IMR-90 (cell line): ENCODE measurements at regions not wholly inside any gene's neighbourhood (a gene's known extent, or its start where the extent isn't known, plus 50 kb on each side); places are given as distances from the start of the nearest gene placed in this dataset.

Source experiments
- ATAC-seq: fragments of 200-7000 bp; cut with Tn5 transposase; 2 replicates; pipeline ENCODE4 v1.9.1; 2020; ENCODE audit warnings: low read depth, mild to moderate bottlenecking, moderate library complexity
- BruUV-seq: library from RNA; stranded (reverse); fragments of 400-500 nt; replicated peaks from 2 replicates; lab custom pipeline; 2021; lab: Mats Ljungman, UMichigan
- CTCF ChIA-PET: fragments of 300-600 bp; formaldehyde crosslinking; extraction: SDS; loops from one replicate; lab custom pipeline; 2021; ENCODE audit warnings: antibody characterized with exemption; lab: Yijun Ruan, JAX
- POLR2A ChIA-PET: fragments of 300-600 bp; sonication (Branson Sonifier 250); formaldehyde crosslinking; loops from one replicate; lab custom pipeline; 2022; ENCODE audit warnings: antibody characterized with exemption; ENCODE audit not compliant: unreplicated experiment; lab: Charles Lee
- DNase-seq: peaks from one replicate; pipeline ENCODE4 v3.0.0; 2013
- H2AFZ ChIP-seq: replicated peaks from 2 replicates; pipeline ENCODE3; 2013; ENCODE audit warnings: low read length, mild to moderate bottlenecking; ENCODE audit not compliant: poor library complexity
- H2AK5ac ChIP-seq: 2 replicates; pipeline ENCODE4 v1.6.1; 2013; ENCODE audit warnings: low read depth, low read length, inconsistent platforms
- H2AK9ac ChIP-seq: replicated peaks from 2 replicates; pipeline ENCODE3; 2013; ENCODE audit warnings: mild to moderate bottlenecking, low read depth, low read length, moderate library complexity; ENCODE audit not compliant: poor library complexity
- H2BK120ac ChIP-seq: 2 replicates; pipeline ENCODE4 v1.6.1; 2013; ENCODE audit warnings: low read depth, low read length, inconsistent platforms
- H2BK15ac ChIP-seq: 3 replicates; pipeline ENCODE4 v1.6.1; 2013; ENCODE audit warnings: low read depth, low read length, inconsistent platforms
- H2BK20ac ChIP-seq: 2 replicates; pipeline ENCODE4 v1.6.1; 2013; ENCODE audit warnings: low read depth, mild to moderate bottlenecking, inconsistent platforms, low read length, moderate library complexity
- H2BK5ac ChIP-seq: 2 replicates; pipeline ENCODE4 v1.6.1; 2013; ENCODE audit warnings: mild to moderate bottlenecking, low read depth, low read length, inconsistent platforms; ENCODE audit not compliant: poor library complexity, severe bottlenecking
- H3K14ac ChIP-seq: replicated peaks from 2 replicates; pipeline ENCODE4 v1.6.1; 2013; ENCODE audit warnings: low read depth, low read length, inconsistent platforms
- H3K18ac ChIP-seq: 2 replicates; pipeline ENCODE4 v1.6.1; 2013; ENCODE audit warnings: low read depth, low read length, control low read depth
- H3K23ac ChIP-seq: 2 replicates; pipeline ENCODE4 v1.6.1; 2013; ENCODE audit warnings: low read depth, low read length, inconsistent platforms
- H3K27ac ChIP-seq: 2 replicates; pipeline ENCODE4 v1.5.1; 2013; ENCODE audit warnings: mild to moderate bottlenecking, control low read depth, low read length; ENCODE audit not compliant: insufficient read depth
- H3K27me3 ChIP-seq: 2 replicates; pipeline ENCODE4 v1.6.1; 2013; ENCODE audit warnings: low read length; ENCODE audit not compliant: control insufficient read depth, insufficient read depth
- H3K36me3 ChIP-seq: 2 replicates; pipeline ENCODE4 v1.6.1; 2013; ENCODE audit warnings: low read length, mixed read lengths; ENCODE audit not compliant: control insufficient read depth, insufficient read depth
- H3K4ac ChIP-seq: 2 replicates; pipeline ENCODE4 v1.6.1; 2013; ENCODE audit warnings: low read depth, low read length, inconsistent platforms
- H3K4me1 ChIP-seq: 2 replicates; pipeline ENCODE4 v1.6.1; 2013; ENCODE audit warnings: low read length, mixed read lengths; ENCODE audit not compliant: control insufficient read depth, insufficient read depth
- H3K4me2 ChIP-seq: 2 replicates; pipeline ENCODE4 v1.6.1; 2013; ENCODE audit warnings: low read depth, mild to moderate bottlenecking, control low read depth, low read length, moderate library complexity
- H3K4me3 ChIP-seq: 2 replicates; pipeline ENCODE4 v1.5.1; 2013; ENCODE audit warnings: low read depth, mild to moderate bottlenecking, control low read depth, low read length, moderate library complexity; ENCODE audit not compliant: insufficient read depth
- H3K56ac ChIP-seq: 2 replicates; pipeline ENCODE4 v1.6.1; 2013; ENCODE audit warnings: low read length, inconsistent platforms; ENCODE audit not compliant: insufficient read depth; ENCODE audit errors: extremely low read depth
- H3K79me1 ChIP-seq, 2 experiments: 2 replicates each; pipeline ENCODE4 v1.6.1; 2013; ENCODE audit warnings: low read length in 2 of 2, inconsistent platforms in 1 of 2, low read depth in 1 of 2
- H3K9ac ChIP-seq: 2 replicates; pipeline ENCODE4 v1.6.1; 2013; ENCODE audit warnings: low read depth, low read length, control low read depth
- H3K9me1 ChIP-seq: 2 replicates; pipeline ENCODE4 v1.6.1; 2013; ENCODE audit warnings: low read length, inconsistent platforms; ENCODE audit not compliant: insufficient read depth
- H3K9me3 ChIP-seq: 2 replicates; pipeline ENCODE4 v1.6.1; 2013; ENCODE audit warnings: low read length; ENCODE audit not compliant: control insufficient read depth, insufficient read depth
- H4K20me1 ChIP-seq: 2 replicates; pipeline ENCODE4 v1.6.1; 2013; ENCODE audit warnings: low read length, inconsistent platforms; ENCODE audit not compliant: insufficient read depth
- H4K5ac ChIP-seq: 2 replicates; pipeline ENCODE4 v1.6.1; 2013; ENCODE audit warnings: mild to moderate bottlenecking, low read depth, low read length, control low read depth
- H4K8ac ChIP-seq, 2 experiments: 2 replicates each; pipeline ENCODE4 v1.6.1; 2013; ENCODE audit warnings: low read depth in 2 of 2, low read length in 2 of 2, control low read depth in 1 of 2, inconsistent platforms in 1 of 2
- H4K91ac ChIP-seq: 2 replicates; pipeline ENCODE4 v1.6.1; 2013; ENCODE audit warnings: low read depth, low read length, inconsistent platforms; ENCODE audit not compliant: insufficient read depth
- BHLHE40 ChIP-seq: fragments of 150-350 bp; IDR thresholded peaks from 2 replicates; pipeline ENCODE4 v1.6.1; 2016; ENCODE audit warnings: mild to moderate bottlenecking, low read depth, low read length
- CEBPB ChIP-seq: IDR thresholded peaks from 2 replicates; pipeline ENCODE4 v1.6.1; 2012; ENCODE audit warnings: low read depth, low read length, improper control_type of control experiment
- WGBS, 2 experiments: methylation state at CpG; one replicate each; pipeline versions ENCODE4 v1.1.5 to v1.1.7; 2013; ENCODE audit warnings: missing lambda C conversion rate in 2 of 2; ENCODE audit not compliant: insufficient read length in 1 of 2; ENCODE audit errors: extremely low coverage in 2 of 2; 5-methylcytosine and 5-hydroxymethylcytosine counted together
- dilution Hi-C: fragments of 300-500 bp; cut with HindIII; formaldehyde crosslinking; loops from one replicate; pipeline ENCODE4 v1.14.3; 2018; ENCODE audit warnings: low sequenced_read_pairs; ENCODE audit not compliant: unreplicated experiment
- in situ Hi-C: fragments of 300-500 bp; cut with MboI; formaldehyde crosslinking; loops from 3 replicates; pipeline ENCODE4 v1.14.3; 2019; ENCODE audit warnings: low sequenced_read_pairs, inconsistent platforms, mixed read lengths
- intact Hi-C: fragments of 100-400 bp; cut with micrococcal nuclease; formaldehyde crosslinking; loops from 2 replicates; pipeline ENCODE4 v1.10.0; 2022

GRCh38 chr2:19580830-19581229 is 222.4 kb upstream of the OSR1 start:
- DNase-seq (peak; percentile 49), ATAC-seq (peak; percentile 81)
- Histone ChIP-seq H3K9me3 (no peaks in the 10 kb centered on the region), H2BK15ac (no peak overlapping the region), H4K8ac (no peak overlapping the region), H2BK120ac (no peak overlapping the region), H2BK20ac (no peak overlapping the region), H4K20me1 (no peaks in the 10 kb centered on the region), H4K91ac (no peak overlapping the region), H4K5ac (no peak overlapping the region), H3K27ac (no peak overlapping the region), H3K23ac (no peak overlapping the region), H2BK5ac (no peak overlapping the region), H3K4me1 (no peaks in the 10 kb centered on the region), H3K27me3 (no peaks in the 10 kb centered on the region), H3K14ac (no peak overlapping the region), H2AK9ac (peak overlapping the region; percentile 9), H2AFZ (peak overlapping the region; percentile 32), H3K56ac (no peak overlapping the region), H3K4ac (no peak overlapping the region), H3K36me3 (no peaks in the 10 kb centered on the region), H2AK5ac (peak overlapping the region; percentile 16; the same call in 1 of the 2 replicates), H3K9ac (no peak overlapping the region), H3K79me1 (no peaks in the 10 kb centered on the region), H3K18ac (no peak overlapping the region), H3K4me2 (no peak overlapping the region), H3K9me1 (no peaks in the 10 kb centered on the region), H3K4me3 (no peak overlapping the region)
- peak; percentile 59 for TF ChIP-seq BHLHE40
- no peak for TF ChIP-seq CEBPB
- BruUV-seq: no TSS peak
- in situ Hi-C loops (no loop called here), intact Hi-C loops (no loop called here), dilution Hi-C loops (no loop called here)
- ChIA-PET POLR2A (no interaction called here), CTCF (interaction anchor here (0.6 kb wide), 1 partner anchor 174 kb away, joined by 4 read pairs; no protein-coding TSS in a partner anchor)
- WGBS, 2 experiments: no CpG with 5 or more reads among the region's 4 CpGs
